Neutrophil (primary cell): ENCODE measurements at regions not wholly inside any gene's neighbourhood (a gene's known extent, or its start where the extent isn't known, plus 50 kb on each side); places are given as distances from the start of the nearest gene placed in this dataset.

Experiments
- H3K27ac ChIP-seq: fragments of 200-600 bp; sonication (generic); 2 replicates; pipeline ENCODE4 v1.5.1; 2016; ENCODE audit warnings: mild to moderate bottlenecking, moderate library complexity
- H3K27me3 ChIP-seq: fragments of 200-600 bp; sonication (generic); 2 replicates; pipeline ENCODE4 v1.6.0; 2016; ENCODE audit warnings: mild to moderate bottlenecking
- H3K36me3 ChIP-seq: fragments of 200-600 bp; sonication (generic); 2 replicates; pipeline ENCODE4 v1.5.1; 2017
- H3K4me1 ChIP-seq, 2 experiments: fragments of 200-600 bp in 1 of 2; sonication (generic) in 1 of 2; 1 replicate in 1 of 2; 2 replicates in 1 of 2; pipeline versions ENCODE4 v1.5.1 to v1.6.1; 2013 to 2016; ENCODE audit warnings: low read depth in 1 of 2, low read length in 1 of 2, mild to moderate bottlenecking in 1 of 2, moderate library complexity in 1 of 2; ENCODE audit not compliant: control insufficient read depth in 1 of 2, insufficient read depth in 1 of 2
- H3K4me3 ChIP-seq, 2 experiments: fragments of 200-600 bp in 1 of 2; sonication (generic) in 1 of 2; 1 replicate in 1 of 2; 2 replicates in 1 of 2; pipeline ENCODE4 v1.5.1; 2013 to 2016; ENCODE audit warnings: low read depth in 1 of 2, low read length in 1 of 2, mild to moderate bottlenecking in 1 of 2, moderate library complexity in 1 of 2
- H3K9me3 ChIP-seq: fragments of 200-600 bp; sonication (generic); 2 replicates; pipeline ENCODE4 v1.5.1; 2016
- CTCF ChIP-seq: fragments of 200-600 bp; sonication (generic); IDR thresholded peaks from 2 replicates; pipeline ENCODE4 v1.5.1; 2016; ENCODE audit warnings: antibody characterized with exemption

- no peak for TF ChIP-seq CTCF
- no peaks in the 10 kb centered on the region for H3K27me3 ChIP-seq
Measured at GRCh38 chr1:163537809-163538208, 216.1 kb downstream of the NUF2 start.

GRCh38 chr1:163538667-163539066 lies 216.9 kb downstream of the NUF2 start:
- H3K4me3 ChIP-seq = no peak overlapping the region
- no peaks in the 10 kb centered on the region for H3K4me1 ChIP-seq
- no peaks in the 10 kb centered on the region for H3K27me3 ChIP-seq
- H3K36me3 ChIP-seq = no peaks in the 10 kb centered on the region
- no peak overlapping the region for H3K27ac ChIP-seq
- H3K9me3 ChIP-seq = no peaks in the 10 kb centered on the region
- TF ChIP-seq CTCF = no peak

More at GRCh38 chr1:163537809-163538208, 216.1 kb downstream of the NUF2 start:
- H3K9me3 ChIP-seq = no peaks in the 10 kb centered on the region
- H3K4me3 ChIP-seq = no peak overlapping the region
- no peak overlapping the region for H3K27ac ChIP-seq
- H3K36me3 ChIP-seq = no peaks in the 10 kb centered on the region
- H3K4me1 ChIP-seq = no peaks in the 10 kb centered on the region

GRCh38 chr1:163540727-163541126 lies 219.0 kb downstream of the NUF2 start:
- H3K27ac ChIP-seq = no peak overlapping the region
- TF ChIP-seq CTCF = no peak
- no peaks in the 10 kb centered on the region for H3K9me3 ChIP-seq
- H3K4me1 ChIP-seq = no peaks in the 10 kb centered on the region
- H3K4me3 ChIP-seq = no peak overlapping the region
- H3K36me3 ChIP-seq = no peaks in the 10 kb centered on the region
- no peaks in the 10 kb centered on the region for H3K27me3 ChIP-seq

GRCh38 chr1:163544441-163544840 lies 222.7 kb downstream of the NUF2 start:
- Histone ChIP-seq H3K36me3 (no peaks in the 10 kb centered on the region), H3K4me3 (no peak overlapping the region), H3K27me3 (no peaks in the 10 kb centered on the region), H3K4me1 (no peaks in the 10 kb centered on the region), H3K27ac (no peak overlapping the region), H3K9me3 (no peaks in the 10 kb centered on the region)
- TF ChIP-seq CTCF = no peak

GRCh38 chr1:163558162-163558561 lies 236.4 kb downstream of the NUF2 start:
- no peaks in the 10 kb centered on the region for H3K4me1 ChIP-seq
- no peak for TF ChIP-seq CTCF
- no peaks in the 10 kb centered on the region for H3K27me3 ChIP-seq

More at GRCh38 chr1:163558162-163558561, 236.4 kb downstream of the NUF2 start:
- Histone ChIP-seq H3K4me3 (no peak overlapping the region), H3K9me3 (no peaks in the 10 kb centered on the region), H3K27ac (no peak overlapping the region), H3K36me3 (no peaks in the 10 kb centered on the region)
